KBM-7 (cell line): ENCODE measurements at regions not wholly inside any gene's neighbourhood (a gene's known extent, or its start where the extent isn't known, plus 50 kb on each side); places are given as distances from the start of the nearest gene placed in this dataset.

Experiments used
- DNase-seq: peaks from one replicate; pipeline ENCODE4 v3.0.0-alpha.2; 2015
- in situ Hi-C: fragments of 300-500 bp; cut with MboI; formaldehyde crosslinking; loops from 2 replicates; pipeline ENCODE4 v1.14.3; 2020; ENCODE audit warnings: low sequenced_read_pairs, low pct_unique_long_range_greater_than_20kb, mixed read lengths

- no peak for DNase-seq
- in situ Hi-C loops = no loop called here
Observed at GRCh38 chr1:82932207-82932606, 1066.7 kb downstream of the TTLL7 start.

- no peak for DNase-seq
- in situ Hi-C loops = no loop called here
Observed at GRCh38 chr1:82931006-82931405, 1067.9 kb downstream of the TTLL7 start.

GRCh38 chr1:82927753-82928152 lies 1071.2 kb downstream of the TTLL7 start:
- DNase-seq = no peak

GRCh38 chr1:82924666-82925065 lies 1074.3 kb downstream of the TTLL7 start:
- in situ Hi-C loops = no loop called here
- DNase-seq = no peak

More at GRCh38 chr1:82927753-82928152, 1071.2 kb downstream of the TTLL7 start:
- in situ Hi-C loops = no loop called here

- no peak for DNase-seq
- in situ Hi-C loops = no loop called here
Observed at GRCh38 chr1:82923931-82924330, 1075.0 kb downstream of the TTLL7 start.

- DNase-seq = no peak
- in situ Hi-C loops = no loop called here
Observed at GRCh38 chr1:82921759-82922158, 1077.2 kb downstream of the TTLL7 start.

- in situ Hi-C loops = no loop called here
- DNase-seq = peak; percentile 0
Observed at GRCh38 chr1:82920418-82921248, 1078.3 kb downstream of the TTLL7 start.

- DNase-seq = no peak
- in situ Hi-C loops = no loop called here
Observed at GRCh38 chr1:82919837-82920236, 1079.1 kb downstream of the TTLL7 start.

- DNase-seq = no peak
- in situ Hi-C loops = no loop called here
Observed at GRCh38 chr1:82907313-82907712, 1091.6 kb downstream of the TTLL7 start.

GRCh38 chr1:82903626-82904025 lies 1095.3 kb downstream of the TTLL7 start:
- DNase-seq = no peak
- in situ Hi-C loops = no loop called here

GRCh38 chr1:82901561-82901960 lies 1097.4 kb downstream of the TTLL7 start:
- no peak for DNase-seq
- in situ Hi-C loops = no loop called here

GRCh38 chr1:82901118-82901517 lies 1097.8 kb downstream of the TTLL7 start:
- DNase-seq = no peak
- in situ Hi-C loops = no loop called here

- DNase-seq = no peak
- in situ Hi-C loops = no loop called here
Observed at GRCh38 chr1:82899017-82899416, 1098.3 kb downstream of the ADGRL2 start.

- in situ Hi-C loops = no loop called here
- no peak for DNase-seq
Observed at GRCh38 chr1:82897549-82897948, 1096.8 kb downstream of the ADGRL2 start.

GRCh38 chr1:82896036-82896435 lies 1095.3 kb downstream of the ADGRL2 start:
- DNase-seq = no peak
- in situ Hi-C loops = no loop called here

GRCh38 chr1:82894635-82895034 lies 1093.9 kb downstream of the ADGRL2 start:
- in situ Hi-C loops = no loop called here
- no peak for DNase-seq

GRCh38 chr1:82893712-82894470 lies 1093.2 kb downstream of the ADGRL2 start:
- no peak for DNase-seq
- in situ Hi-C loops = no loop called here

- in situ Hi-C loops = no loop called here
- no peak for DNase-seq
Observed at GRCh38 chr1:82880506-82880905, 1079.8 kb downstream of the ADGRL2 start.

GRCh38 chr1:82879701-82880305 lies 1079.1 kb downstream of the ADGRL2 start:
- in situ Hi-C loops = no loop called here
- no peak for DNase-seq

- no peak for DNase-seq
- in situ Hi-C loops = no loop called here
Observed at GRCh38 chr1:82875170-82875569, 1074.4 kb downstream of the ADGRL2 start.
